ENCODE measurements at regions not wholly inside any gene's neighbourhood (a gene's known extent, or its start where the extent isn't known, plus 50 kb on each side); places are given as distances from the start of the nearest gene placed in this dataset.

GRCh38 chr12:25417071-25417470 is 136.0 kb downstream of the LMNTD1 start:
- no peaks in the 10 kb centered on the region for H3K4me1 ChIP-seq (ENCODE audit: insufficient read depth, low read length)
- DNase-seq (ENCODE audit: low read depth) (no peak), FAIRE-seq (peak; percentile 17)
- Mint-ChIP-seq H3K4me1 (ENCODE audit: low read depth, unreplicated experiment) (no peaks in the 10 kb centered on the region), H3K27ac (ENCODE audit: unreplicated experiment) (no peak overlapping the region), H3K27me3 (ENCODE audit: low read depth, unreplicated experiment) (no peaks in the 10 kb centered on the region), H3K4me3 (ENCODE audit: unreplicated experiment) (no peak overlapping the region), H3K9me3 (ENCODE audit: unreplicated experiment) (peaks cover 3% of the 10 kb centered on the region), H3K36me3 (ENCODE audit: low read depth, unreplicated experiment) (no peaks in the 10 kb centered on the region)
- no peak overlapping the region for H2AFZ ChIP-seq (ENCODE audit: low read depth, low read length)
- H3K36me3 ChIP-seq (ENCODE audit: insufficient read depth, low read length), result no peaks in the 10 kb centered on the region
- H3K9me3 ChIP-seq (ENCODE audit: insufficient read depth, low read depth, low read length), result no peaks in the 10 kb centered on the region
- no peak for TF ChIP-seq EZH2 (IDR thresholded peaks at IDR 0.05; ENCODE audit: insufficient read depth, low read length)
- no peak for TF ChIP-seq CTCF (IDR thresholded peaks at IDR 0.05; ENCODE audit: insufficient read depth, low read depth, low read length)
- H3K9ac ChIP-seq (ENCODE audit: low read length), result no peak overlapping the region
- no peaks in the 10 kb centered on the region for H3K27me3 ChIP-seq (ENCODE audit: insufficient read depth, low read length)
- no peaks in the 10 kb centered on the region for H3K79me2 ChIP-seq (ENCODE audit: insufficient read depth, low read length)
- no peaks in the 10 kb centered on the region for H4K20me1 ChIP-seq (ENCODE audit: insufficient read depth, low read length)
- no peak overlapping the region for H3K4me3 ChIP-seq (ENCODE audit: insufficient read depth, low read depth, low read length)
- H3K27ac ChIP-seq (ENCODE audit: low read depth, low read length), result no peak overlapping the region
- no peak overlapping the region for H3K4me2 ChIP-seq (ENCODE audit: low read length)

GRCh38 chr12:25416516-25416915 is 136.6 kb downstream of the LMNTD1 start:
- no peak overlapping the region for H3K27ac Mint-ChIP-seq (ENCODE audit: unreplicated experiment)
- Histone ChIP-seq H3K4me1 (ENCODE audit: insufficient read depth, low read length) (no peaks in the 10 kb centered on the region), H3K79me2 (ENCODE audit: insufficient read depth, low read length) (no peaks in the 10 kb centered on the region), H3K9me3 (ENCODE audit: insufficient read depth, low read depth, low read length) (no peaks in the 10 kb centered on the region), H3K4me3 (ENCODE audit: insufficient read depth, low read depth, low read length) (no peak overlapping the region), H3K4me2 (ENCODE audit: low read length) (no peak overlapping the region), H3K36me3 (ENCODE audit: insufficient read depth, low read length) (no peaks in the 10 kb centered on the region), H3K27me3 (ENCODE audit: insufficient read depth, low read length) (no peaks in the 10 kb centered on the region), H4K20me1 (ENCODE audit: insufficient read depth, low read length) (no peaks in the 10 kb centered on the region), H3K27ac (ENCODE audit: low read depth, low read length) (no peak overlapping the region), H3K9ac (ENCODE audit: low read length) (no peak overlapping the region), H2AFZ (ENCODE audit: low read depth, low read length) (no peak overlapping the region)
- no peak for TF ChIP-seq EZH2 (IDR thresholded peaks at IDR 0.05; ENCODE audit: insufficient read depth, low read length)
- H3K4me1 Mint-ChIP-seq (ENCODE audit: low read depth, unreplicated experiment), result no peaks in the 10 kb centered on the region
- H3K27me3 Mint-ChIP-seq (ENCODE audit: low read depth, unreplicated experiment), result no peaks in the 10 kb centered on the region
- H3K36me3 Mint-ChIP-seq (ENCODE audit: low read depth, unreplicated experiment), result no peaks in the 10 kb centered on the region
- FAIRE-seq (no peak), DNase-seq (ENCODE audit: low read depth) (no peak)
- peaks cover 3% of the 10 kb centered on the region for H3K9me3 Mint-ChIP-seq (ENCODE audit: unreplicated experiment)
- H3K4me3 Mint-ChIP-seq (ENCODE audit: unreplicated experiment), result no peak overlapping the region

GRCh38 chr12:25415004-25415403 is 138.1 kb downstream of the LMNTD1 start:
- FAIRE-seq (no peak), DNase-seq (ENCODE audit: low read depth) (no peak)
- Histone ChIP-seq H2AFZ (ENCODE audit: low read depth, low read length) (no peak overlapping the region), H4K20me1 (ENCODE audit: insufficient read depth, low read length) (no peaks in the 10 kb centered on the region), H3K27ac (ENCODE audit: low read depth, low read length) (no peak overlapping the region), H3K9me3 (ENCODE audit: insufficient read depth, low read depth, low read length) (no peaks in the 10 kb centered on the region), H3K4me1 (ENCODE audit: insufficient read depth, low read length) (no peaks in the 10 kb centered on the region), H3K27me3 (ENCODE audit: insufficient read depth, low read length) (no peaks in the 10 kb centered on the region), H3K36me3 (ENCODE audit: insufficient read depth, low read length) (no peaks in the 10 kb centered on the region), H3K9ac (ENCODE audit: low read length) (no peak overlapping the region), H3K79me2 (ENCODE audit: insufficient read depth, low read length) (no peaks in the 10 kb centered on the region), H3K4me2 (ENCODE audit: low read length) (no peak overlapping the region), H3K4me3 (ENCODE audit: insufficient read depth, low read depth, low read length) (no peak overlapping the region)
- Mint-ChIP-seq H3K36me3 (ENCODE audit: low read depth, unreplicated experiment) (no peaks in the 10 kb centered on the region), H3K9me3 (ENCODE audit: unreplicated experiment) (peaks cover 3% of the 10 kb centered on the region), H3K27ac (ENCODE audit: unreplicated experiment) (no peak overlapping the region), H3K4me1 (ENCODE audit: low read depth, unreplicated experiment) (no peaks in the 10 kb centered on the region), H3K27me3 (ENCODE audit: low read depth, unreplicated experiment) (no peaks in the 10 kb centered on the region), H3K4me3 (ENCODE audit: unreplicated experiment) (no peak overlapping the region)
- TF ChIP-seq CTCF (IDR thresholded peaks at IDR 0.05; ENCODE audit: insufficient read depth, low read depth, low read length), result no peak
- TF ChIP-seq EZH2 (IDR thresholded peaks at IDR 0.05; ENCODE audit: insufficient read depth, low read length), result no peak
